ENCODE measurements at regions not wholly inside any gene's neighbourhood (a gene's known extent, or its start where the extent isn't known, plus 50 kb on each side); places are given as distances from the start of the nearest gene placed in this dataset.

GRCh38 chr16:87068762-87069150 lies 248.4 kb downstream of the C16orf95 start:
- Histone ChIP-seq H3K4me3 (replicated peaks; ENCODE audit: low read depth, low read length) (no peak overlapping the region), H3K36me3 (ENCODE audit: control insufficient read depth, insufficient read depth, low read length) (no peaks in the 10 kb centered on the region), H3K27me3 (replicated peaks; ENCODE audit: control insufficient read depth, insufficient read depth, low read length) (no peaks in the 10 kb centered on the region; the same call in 1 of the 2 replicates)
- DNase-seq (ENCODE audit: extremely low read depth, insufficient read length): no peak
- no peak for TF ChIP-seq CTCF (IDR thresholded peaks at IDR 0.05; ENCODE audit: insufficient read depth, low read length, poor library complexity, severe bottlenecking)

- Histone ChIP-seq H3K36me3 (ENCODE audit: control insufficient read depth, insufficient read depth, low read length) (no peaks in the 10 kb centered on the region), H3K27me3 (replicated peaks; ENCODE audit: control insufficient read depth, insufficient read depth, low read length) (no peaks in the 10 kb centered on the region; the same call in 1 of the 2 replicates), H3K4me3 (replicated peaks; ENCODE audit: low read depth, low read length) (no peak overlapping the region)
- DNase-seq (ENCODE audit: extremely low read depth, insufficient read length): no peak
- no peak for TF ChIP-seq CTCF (IDR thresholded peaks at IDR 0.05; ENCODE audit: insufficient read depth, low read length, poor library complexity, severe bottlenecking)
These were observed 246.5 kb downstream of the C16orf95 start for GRCh38 chr16:87070657-87071056.

- H3K4me3 ChIP-seq (replicated peaks; ENCODE audit: low read depth, low read length): no peak overlapping the region
- no peaks in the 10 kb centered on the region for H3K36me3 ChIP-seq (ENCODE audit: control insufficient read depth, insufficient read depth, low read length)
- DNase-seq (ENCODE audit: extremely low read depth, insufficient read length): no peak
- no peaks in the 10 kb centered on the region; the same call in 1 of the 2 replicates for H3K27me3 ChIP-seq (replicated peaks; ENCODE audit: control insufficient read depth, insufficient read depth, low read length)
- TF ChIP-seq CTCF (IDR thresholded peaks at IDR 0.05; ENCODE audit: insufficient read depth, low read length, poor library complexity, severe bottlenecking): no peak
These were observed 245.1 kb downstream of the C16orf95 start for GRCh38 chr16:87072101-87072500.

GRCh38 chr16:87074641-87075318 lies 242.4 kb downstream of the C16orf95 start:
- no peaks in the 10 kb centered on the region; the same call in 1 of the 2 replicates for H3K27me3 ChIP-seq (replicated peaks; ENCODE audit: control insufficient read depth, insufficient read depth, low read length)
- no peak for TF ChIP-seq CTCF (IDR thresholded peaks at IDR 0.05; ENCODE audit: insufficient read depth, low read length, poor library complexity, severe bottlenecking)
- peak; percentile 80 for DNase-seq (ENCODE audit: extremely low read depth, insufficient read length)
- H3K4me3 ChIP-seq (replicated peaks; ENCODE audit: low read depth, low read length): no peak overlapping the region; the same call in 1 of the 2 replicates
- H3K36me3 ChIP-seq (ENCODE audit: control insufficient read depth, insufficient read depth, low read length): no peaks in the 10 kb centered on the region

- no peak for DNase-seq (ENCODE audit: extremely low read depth, insufficient read length)
- no peak for TF ChIP-seq CTCF (IDR thresholded peaks at IDR 0.05; ENCODE audit: insufficient read depth, low read length, poor library complexity, severe bottlenecking)
- no peaks in the 10 kb centered on the region for H3K36me3 ChIP-seq (ENCODE audit: control insufficient read depth, insufficient read depth, low read length)
- H3K27me3 ChIP-seq (replicated peaks; ENCODE audit: control insufficient read depth, insufficient read depth, low read length): no peaks in the 10 kb centered on the region; the same call in 1 of the 2 replicates
- no peak overlapping the region for H3K4me3 ChIP-seq (replicated peaks; ENCODE audit: low read depth, low read length)
These were observed 241.8 kb downstream of the C16orf95 start for GRCh38 chr16:87075319-87075860.

Measured in GM06990 (cell line).